Mucosa of rectum (tissue), 2 donors: ENCODE measurements at regions not wholly inside any gene's neighbourhood (a gene's known extent, or its start where the extent isn't known, plus 50 kb on each side); places are given as distances from the start of the nearest gene placed in this dataset.
"Not testable (repeated sequence)": the region's sequence is repeated elsewhere in the genome, so short reads cannot be mapped to it uniquely, and the experiment has no call there.

Experiments used
- H3K27ac ChIP-seq, 2 donors: one replicate each; pipeline ENCODE4 v1.7.0; 2013; ENCODE audit warnings: inconsistent platforms in 2 of 2, low read depth in 2 of 2, low read length in 2 of 2
- H3K27me3 ChIP-seq, 2 donors: one replicate each; pipeline ENCODE4 v1.7.0; 2013; ENCODE audit warnings: low read length in 2 of 2; ENCODE audit not compliant: control insufficient read depth in 2 of 2, insufficient read depth in 2 of 2
- H3K36me3 ChIP-seq, 2 donors: one replicate each; pipeline ENCODE4 v1.7.0; 2013; ENCODE audit warnings: low read length in 2 of 2; ENCODE audit not compliant: control insufficient read depth in 2 of 2, insufficient read depth in 2 of 2
- H3K4me1 ChIP-seq, 2 donors: one replicate each; pipeline ENCODE4 v1.7.0; 2013; ENCODE audit warnings: low read length in 2 of 2, mild to moderate bottlenecking in 1 of 2; ENCODE audit not compliant: control insufficient read depth in 2 of 2, insufficient read depth in 2 of 2
- H3K4me3 ChIP-seq, 2 donors: one replicate each; pipeline ENCODE4 v1.7.0; 2013; ENCODE audit warnings: low read length in 2 of 2
- H3K9ac ChIP-seq, 2 donors: one replicate each; pipeline ENCODE4 v1.7.0; 2013; ENCODE audit warnings: low read length in 2 of 2, low read depth in 1 of 2, mild to moderate bottlenecking in 1 of 2
- H3K9me3 ChIP-seq, 2 donors: one replicate each; pipeline ENCODE4 v1.7.0; 2013; ENCODE audit warnings: low read length in 2 of 2; ENCODE audit not compliant: control insufficient read depth in 2 of 2
- donor health status: healthy.
- donor health status: Normal muscosa, but diverticular disease.

GRCh38 chr7:153091477-153091876 lies 331.9 kb downstream of the ACTR3B start:
- Histone ChIP-seq H3K9me3 (no peaks in the 10 kb centered on the region), H3K4me1 (no peaks in the 10 kb centered on the region), H3K4me3 (no peak overlapping the region), H3K36me3 (no peaks in the 10 kb centered on the region), H3K27me3 (no peaks in the 10 kb centered on the region), H3K9ac (no peak overlapping the region), H3K27ac (no peak overlapping the region)

- Histone ChIP-seq H3K27me3 (no peaks in the 10 kb centered on the region), H3K9ac (no peak overlapping the region), H3K4me3 (no peak overlapping the region), H3K4me1 (no peaks in the 10 kb centered on the region), H3K27ac (no peak overlapping the region), H3K9me3 (no peaks in the 10 kb centered on the region), H3K36me3 (no peaks in the 10 kb centered on the region)
These were observed 338.1 kb downstream of the ACTR3B start for GRCh38 chr7:153097511-153098201.

GRCh38 chr7:153099235-153099634 lies 339.7 kb downstream of the ACTR3B start:
- H3K4me1 ChIP-seq = no peaks in the 10 kb centered on the region
- H3K36me3 ChIP-seq = no peaks in the 10 kb centered on the region
- H3K9me3 ChIP-seq = no peaks in the 10 kb centered on the region
- H3K9ac ChIP-seq = no peak overlapping the region
- H3K27ac ChIP-seq = no peak overlapping the region
- H3K27me3 ChIP-seq = no peaks in the 10 kb centered on the region
- no peak overlapping the region for H3K4me3 ChIP-seq

GRCh38 chr7:153100691-153101237 lies 341.2 kb downstream of the ACTR3B start:
- no peaks in the 10 kb centered on the region for H3K9me3 ChIP-seq
- H3K27ac ChIP-seq = no peak overlapping the region
- no peak overlapping the region for H3K4me3 ChIP-seq
- H3K27me3 ChIP-seq = no peaks in the 10 kb centered on the region
- H3K36me3 ChIP-seq = no peaks in the 10 kb centered on the region
- H3K9ac ChIP-seq = no peak overlapping the region
- H3K4me1 ChIP-seq = no peaks in the 10 kb centered on the region

- no peaks in the 10 kb centered on the region for H3K27me3 ChIP-seq
- no peaks in the 10 kb centered on the region for H3K9me3 ChIP-seq
- no peaks in the 10 kb centered on the region for H3K36me3 ChIP-seq
- no peak overlapping the region for H3K9ac ChIP-seq
- H3K27ac ChIP-seq = no peak overlapping the region
- no peak overlapping the region for H3K4me3 ChIP-seq
- H3K4me1 ChIP-seq = no peaks in the 10 kb centered on the region
These were observed 343.6 kb downstream of the ACTR3B start for GRCh38 chr7:153103202-153103601.

GRCh38 chr7:153107826-153108225 lies 348.3 kb downstream of the ACTR3B start:
- peaks cover 0 to 2% of the 10 kb centered on the region in 2 donors for H3K9me3 ChIP-seq
- H3K36me3 ChIP-seq = no peaks in the 10 kb centered on the region
- H3K4me3 ChIP-seq = no peak overlapping the region
- H3K9ac ChIP-seq = no peak overlapping the region
- H3K27ac ChIP-seq = no peak overlapping the region
- no peaks in the 10 kb centered on the region for H3K27me3 ChIP-seq
- no peaks in the 10 kb centered on the region for H3K4me1 ChIP-seq

GRCh38 chr7:153109566-153109965 lies 350.0 kb downstream of the ACTR3B start:
- no peak overlapping the region for H3K4me3 ChIP-seq
- H3K27me3 ChIP-seq = no peaks in the 10 kb centered on the region
- H3K9ac ChIP-seq = no peak overlapping the region
- no peaks in the 10 kb centered on the region for H3K4me1 ChIP-seq
- peaks cover 0 to 2% of the 10 kb centered on the region in 2 donors for H3K9me3 ChIP-seq
- no peak overlapping the region for H3K27ac ChIP-seq
- H3K36me3 ChIP-seq = no peaks in the 10 kb centered on the region

- H3K36me3 ChIP-seq = no peaks in the 10 kb centered on the region
- H3K9me3 ChIP-seq = peaks cover 0 to 2% of the 10 kb centered on the region in 2 donors
- no peak overlapping the region for H3K27ac ChIP-seq
- no peaks in the 10 kb centered on the region for H3K27me3 ChIP-seq
- no peak overlapping the region for H3K4me3 ChIP-seq
- no peak overlapping the region for H3K9ac ChIP-seq
- no peaks in the 10 kb centered on the region for H3K4me1 ChIP-seq
These were observed 351.1 kb downstream of the ACTR3B start for GRCh38 chr7:153110606-153111005.

GRCh38 chr7:153122255-153122654 lies 362.7 kb downstream of the ACTR3B start:
- not testable (repeated sequence) for H3K9me3 ChIP-seq, H3K27ac ChIP-seq, H3K9ac ChIP-seq, H3K4me3 ChIP-seq, H3K27me3 ChIP-seq, H3K36me3 ChIP-seq, H3K4me1 ChIP-seq

GRCh38 chr7:153130052-153130451 lies 370.5 kb downstream of the ACTR3B start:
- Histone ChIP-seq H3K27me3 (no peaks in the 10 kb centered on the region), H3K9ac (no peak overlapping the region), H3K4me1 (no peaks in the 10 kb centered on the region), H3K9me3 (no peaks in the 10 kb centered on the region), H3K36me3 (no peaks in the 10 kb centered on the region), H3K27ac (no peak overlapping the region), H3K4me3 (no peak overlapping the region)
